ENCODE measurements at regions not wholly inside any gene's neighbourhood (a gene's known extent, or its start where the extent isn't known, plus 50 kb on each side); places are given as distances from the start of the nearest gene placed in this dataset.

- DNase-seq (ENCODE audit: low read depth): no peak
Observed at GRCh38 chr5:175034924-175035323, 310.5 kb downstream of the MSX2 start.

- no peak for DNase-seq (ENCODE audit: low read depth)
Observed at GRCh38 chr5:175032741-175033151, 308.4 kb downstream of the MSX2 start.

- DNase-seq (ENCODE audit: low read depth): no peak
Observed at GRCh38 chr5:175032013-175032412, 307.6 kb downstream of the MSX2 start.

GRCh38 chr5:175027390-175027789, 303.0 kb downstream of the MSX2 start:
- DNase-seq (ENCODE audit: low read depth): no peak

- no peak for DNase-seq (ENCODE audit: low read depth)
Observed at GRCh38 chr5:175025077-175025476, 300.7 kb downstream of the MSX2 start.

GRCh38 chr5:175021841-175022625, 297.7 kb downstream of the MSX2 start:
- no peak for DNase-seq (ENCODE audit: low read depth)

GRCh38 chr5:175021321-175021720, 296.9 kb downstream of the MSX2 start:
- no peak for DNase-seq (ENCODE audit: low read depth)

GRCh38 chr5:175015028-175015685, 290.8 kb downstream of the MSX2 start:
- DNase-seq (ENCODE audit: low read depth): no peak

- DNase-seq (ENCODE audit: low read depth): no peak
Observed at GRCh38 chr5:175013251-175013650, 288.9 kb downstream of the MSX2 start.

GRCh38 chr5:175012267-175012666, 287.9 kb downstream of the MSX2 start:
- no peak for DNase-seq (ENCODE audit: low read depth)

- DNase-seq (ENCODE audit: low read depth): no peak
Observed at GRCh38 chr5:175003531-175003930, 279.1 kb downstream of the MSX2 start.

GRCh38 chr5:175001876-175002645, 277.7 kb downstream of the MSX2 start:
- no peak for DNase-seq (ENCODE audit: low read depth)

- no peak for DNase-seq (ENCODE audit: low read depth)
Observed at GRCh38 chr5:175001311-175001710, 276.9 kb downstream of the MSX2 start.

GRCh38 chr5:174999581-174999980, 275.2 kb downstream of the MSX2 start:
- no peak for DNase-seq (ENCODE audit: low read depth)

- no peak for DNase-seq (ENCODE audit: low read depth)
Observed at GRCh38 chr5:174998131-174998730, 273.8 kb downstream of the MSX2 start.

- DNase-seq (ENCODE audit: low read depth): no peak
Observed at GRCh38 chr5:174997688-174998087, 273.3 kb downstream of the MSX2 start.

GRCh38 chr5:174996941-174997340, 272.6 kb downstream of the MSX2 start:
- DNase-seq (ENCODE audit: low read depth): no peak

- no peak for DNase-seq (ENCODE audit: low read depth)
Observed at GRCh38 chr5:174995827-174996226, 271.4 kb downstream of the MSX2 start.

GRCh38 chr5:174991847-174992246, 267.5 kb downstream of the MSX2 start:
- DNase-seq (ENCODE audit: low read depth): no peak

GRCh38 chr5:174990909-174991308, 266.5 kb downstream of the MSX2 start:
- no peak for DNase-seq (ENCODE audit: low read depth)

- DNase-seq (ENCODE audit: low read depth): no peak
Observed at GRCh38 chr5:174987443-174988012, 263.1 kb downstream of the MSX2 start.

- DNase-seq (ENCODE audit: low read depth): no peak
Observed at GRCh38 chr5:174984863-174985262, 260.5 kb downstream of the MSX2 start.

All from HS-5 (cell line).